HG02852 (cell line): ENCODE measurements at regions not wholly inside any gene's neighbourhood (a gene's known extent, or its start where the extent isn't known, plus 50 kb on each side); places are given as distances from the start of the nearest gene placed in this dataset.

ENCODE experiments used
- ATAC-seq: cut with Tn5 transposase; IDR thresholded peaks from one replicate; pipeline ENCODE4 v1.9.1; 2021; ENCODE audit warnings: mild to moderate bottlenecking, moderate library complexity; ENCODE audit not compliant: unreplicated experiment

DNA sequence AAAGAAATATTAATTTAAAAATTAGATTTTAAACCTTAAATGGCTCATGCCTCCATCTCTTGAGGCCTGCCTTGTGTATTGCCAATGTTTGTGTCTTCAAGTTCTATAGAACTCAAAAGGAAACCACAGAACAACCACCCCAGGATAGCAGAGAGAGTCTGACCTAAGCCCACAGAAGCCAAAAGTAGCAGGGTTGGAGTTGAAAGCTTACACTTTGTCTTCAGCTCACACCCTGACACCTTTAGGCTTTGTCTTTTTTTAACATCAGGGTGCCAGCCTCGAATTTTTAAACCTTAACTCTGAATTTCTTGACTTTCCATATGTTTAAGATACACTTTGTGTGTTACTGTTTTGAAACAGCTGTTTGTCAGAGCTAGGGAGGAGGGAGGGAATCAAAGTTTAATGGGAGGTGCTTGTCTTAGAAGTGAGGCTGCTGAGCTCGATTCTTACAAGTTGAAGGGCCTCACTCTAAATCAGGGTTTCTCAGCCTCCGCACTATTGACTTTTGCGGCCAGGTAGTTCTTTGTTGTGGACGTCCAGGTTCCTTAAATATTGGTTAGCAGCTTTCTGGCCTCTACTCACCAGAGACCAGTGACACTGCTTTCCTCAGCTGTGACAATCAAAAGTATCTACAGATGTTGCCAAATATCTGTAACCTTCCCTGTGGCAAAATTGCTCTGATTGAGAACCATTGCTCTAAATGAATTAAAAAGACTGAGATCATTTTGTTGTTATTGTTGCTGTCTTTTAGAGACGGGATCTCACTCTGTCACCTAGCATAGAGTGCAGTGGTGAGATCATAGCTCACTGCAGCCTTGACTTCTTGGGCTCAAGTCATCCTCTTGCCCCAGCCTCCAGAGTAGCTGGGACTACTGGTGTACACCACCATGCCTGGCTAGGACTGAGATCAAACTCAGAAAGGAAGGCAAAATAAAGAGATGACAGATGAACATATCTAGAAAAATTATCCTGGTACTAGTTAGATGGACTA lies 139.2 kb upstream of the EOMES start:
- ATAC-seq: no peak

DNA sequence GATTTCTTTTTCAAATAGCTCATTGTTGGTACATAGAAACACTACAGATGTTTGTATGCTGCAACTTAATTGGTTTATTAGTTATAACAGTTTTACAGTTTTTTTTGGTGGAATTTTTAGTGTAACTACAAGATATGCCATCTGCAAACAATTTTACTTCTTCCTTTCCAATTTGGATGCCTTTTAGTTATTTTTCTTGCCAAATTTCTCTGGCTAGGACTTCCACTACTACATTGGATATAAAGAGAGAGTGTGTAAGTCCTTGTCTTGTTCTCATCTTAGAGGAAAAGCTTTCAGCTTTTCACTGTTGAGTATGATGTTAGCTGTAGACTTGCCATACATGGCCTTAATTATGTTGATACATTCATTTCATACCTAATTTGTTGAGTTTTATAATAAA lies 143.6 kb upstream of the EOMES start:
- no peak for ATAC-seq

GRCh38 chr3:27869152-27869551 lies 147.0 kb upstream of the EOMES start:
- no peak for ATAC-seq

DNA sequence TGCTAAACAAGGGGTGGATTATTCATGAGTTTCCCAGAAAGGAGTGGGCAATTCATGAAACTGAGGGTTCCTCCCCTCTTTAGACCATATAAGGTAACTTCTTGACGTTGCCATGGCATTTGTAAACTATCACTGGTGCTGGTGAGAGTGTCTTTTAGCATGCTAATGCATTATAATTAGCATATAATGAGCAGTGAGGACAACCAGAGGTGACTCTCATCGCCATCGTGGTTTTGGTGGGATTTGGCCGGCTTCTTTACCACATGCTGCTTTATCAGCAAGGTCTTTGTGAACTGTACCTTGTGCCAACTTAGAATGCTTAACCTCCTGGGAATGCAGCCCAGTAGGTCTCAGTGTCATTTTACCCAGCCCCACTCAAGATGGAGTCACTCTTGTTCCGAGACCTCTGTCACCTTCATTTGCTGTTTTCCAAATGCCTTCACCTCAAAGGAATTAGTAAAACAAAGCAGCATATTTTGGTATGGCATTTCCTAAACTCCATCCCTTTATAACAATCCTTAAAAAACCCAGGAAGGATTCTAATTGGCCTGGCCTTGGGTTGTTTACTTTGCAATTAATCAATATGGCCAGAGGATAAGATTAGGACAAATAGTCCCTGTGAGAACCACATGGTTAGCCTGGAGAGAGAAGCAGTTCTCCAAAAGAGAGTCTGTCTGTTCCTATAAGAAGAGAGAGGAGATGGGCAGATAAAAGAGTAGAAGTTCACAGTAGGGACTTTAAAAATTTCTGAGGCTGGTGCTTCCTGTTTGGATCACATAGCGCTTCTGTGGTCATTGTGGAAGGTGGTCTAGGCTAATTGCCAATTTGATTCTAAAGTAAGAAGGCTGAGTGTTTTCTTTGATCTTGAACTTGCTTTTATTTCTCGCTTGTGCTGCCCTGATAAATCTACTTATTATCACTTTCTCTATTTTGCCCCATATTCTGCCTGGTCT lies 155.2 kb upstream of the EOMES start:
- ATAC-seq: no peak

DNA sequence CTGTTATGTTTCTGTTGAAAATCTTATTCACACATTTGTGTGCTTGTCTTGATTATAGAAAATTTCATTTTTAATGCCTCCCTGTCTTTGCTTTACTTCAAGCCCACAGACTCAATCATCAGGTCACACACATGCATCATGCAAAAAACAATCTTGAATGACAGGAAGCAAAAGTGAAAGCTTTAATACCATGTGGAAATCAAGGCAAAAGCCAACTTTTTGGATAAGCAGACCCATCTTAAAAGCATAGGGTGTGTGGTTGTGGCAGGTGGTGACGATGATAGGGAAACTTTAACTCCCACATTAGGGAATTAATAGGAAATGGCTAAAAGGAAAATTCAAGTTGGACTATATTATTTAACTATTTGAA lies 155.9 kb upstream of the EOMES start:
- ATAC-seq: no peak

DNA sequence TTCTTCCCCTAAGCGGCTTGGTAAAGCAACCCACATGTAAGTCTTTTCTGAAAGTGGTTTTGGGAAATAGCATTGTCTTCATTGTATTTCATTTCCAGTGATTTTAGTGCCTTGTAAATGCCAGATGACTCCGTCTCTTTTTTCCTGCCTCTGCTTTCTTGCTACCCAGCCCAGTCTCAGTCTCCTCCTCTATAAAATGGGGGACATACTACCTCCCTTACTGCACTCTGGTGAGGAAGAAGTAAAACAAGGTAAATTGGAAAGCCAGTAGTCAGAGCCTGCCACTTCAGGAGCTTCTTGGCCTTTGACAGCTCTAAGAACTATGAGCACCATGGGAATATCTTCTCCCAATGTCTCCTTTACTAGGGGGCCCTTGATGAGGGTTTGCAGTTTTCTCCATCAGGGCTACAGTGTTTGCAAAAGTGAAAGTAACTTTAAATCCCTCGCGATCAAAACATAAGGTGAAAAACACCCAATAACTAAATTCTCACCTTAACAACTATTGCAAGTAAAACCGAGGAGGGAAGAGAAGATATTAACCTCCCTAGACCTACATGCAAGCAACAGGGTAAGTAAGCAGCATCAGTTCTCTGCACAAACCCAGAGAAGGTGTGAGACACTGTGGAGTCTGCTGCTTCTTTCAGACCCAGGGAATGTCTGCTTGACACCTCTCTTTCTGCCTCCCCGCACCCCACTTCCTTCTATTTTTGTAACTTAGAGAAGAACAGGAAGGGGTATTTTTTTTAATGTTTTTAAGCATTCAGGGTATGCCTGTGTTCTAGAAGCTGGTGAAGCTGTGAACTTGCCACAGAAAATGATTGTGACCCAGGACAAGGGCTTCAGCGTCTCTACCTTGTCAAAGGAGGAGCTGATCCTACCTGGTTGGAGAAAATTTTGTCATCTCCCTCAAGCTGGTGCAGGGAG lies 159.1 kb upstream of the EOMES start:
- ATAC-seq: no peak

DNA sequence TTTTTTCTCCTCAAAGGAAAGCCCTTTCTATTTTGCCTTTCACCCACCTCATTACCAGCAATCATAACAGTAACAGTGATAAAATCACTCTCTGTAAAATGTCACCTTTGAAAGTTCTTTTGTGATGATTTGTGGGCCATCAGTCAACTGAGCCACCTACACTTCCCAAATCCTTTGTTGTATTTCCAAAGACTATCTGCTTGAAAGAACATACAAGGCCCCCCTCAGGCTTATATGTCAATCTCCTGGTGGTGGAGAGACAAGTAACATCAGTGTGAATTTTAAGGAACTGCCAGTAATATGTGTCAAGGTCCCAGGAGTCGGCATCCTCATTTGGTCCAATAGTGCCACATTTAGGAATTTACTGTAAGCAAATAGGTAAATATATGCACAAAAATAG lies 161.1 kb upstream of the EOMES start:
- ATAC-seq: no peak

GRCh38 chr3:27885641-27886040 lies 163.5 kb upstream of the EOMES start:
- no peak for ATAC-seq

DNA sequence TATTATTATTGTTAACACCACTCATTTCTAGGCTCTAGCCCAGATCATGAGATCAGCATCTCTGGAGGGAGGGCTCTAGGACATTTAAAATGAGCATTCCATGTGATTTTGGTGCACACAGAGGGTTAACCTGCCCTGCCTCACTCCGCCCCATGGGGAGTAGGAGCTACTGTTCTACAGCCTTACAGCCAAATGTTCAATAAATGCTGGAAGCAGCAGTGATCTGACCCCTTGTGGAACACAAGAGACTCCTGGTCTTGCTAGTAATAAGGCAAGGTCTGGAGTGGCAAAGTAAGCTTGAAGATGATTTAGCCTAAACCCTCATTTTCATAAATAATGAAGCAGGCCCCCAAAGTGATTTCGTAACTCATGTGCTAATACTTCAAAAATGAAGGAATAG lies 166.4 kb upstream of the EOMES start:
- no peak for ATAC-seq

- no peak for ATAC-seq
These were observed 167.6 kb upstream of the EOMES start for GRCh38 chr3:27889745-27890144.

- ATAC-seq: no peak
These were observed 178.2 kb upstream of the EOMES start for GRCh38 chr3:27900316-27900715.

- no peak for ATAC-seq
These were observed 181.3 kb upstream of the EOMES start for GRCh38 chr3:27903446-27903845.

- ATAC-seq: no peak
These were observed 183.5 kb upstream of the EOMES start for GRCh38 chr3:27905625-27906024.

- no peak for ATAC-seq
These were observed 185.0 kb upstream of the EOMES start for GRCh38 chr3:27907148-27907547.

DNA sequence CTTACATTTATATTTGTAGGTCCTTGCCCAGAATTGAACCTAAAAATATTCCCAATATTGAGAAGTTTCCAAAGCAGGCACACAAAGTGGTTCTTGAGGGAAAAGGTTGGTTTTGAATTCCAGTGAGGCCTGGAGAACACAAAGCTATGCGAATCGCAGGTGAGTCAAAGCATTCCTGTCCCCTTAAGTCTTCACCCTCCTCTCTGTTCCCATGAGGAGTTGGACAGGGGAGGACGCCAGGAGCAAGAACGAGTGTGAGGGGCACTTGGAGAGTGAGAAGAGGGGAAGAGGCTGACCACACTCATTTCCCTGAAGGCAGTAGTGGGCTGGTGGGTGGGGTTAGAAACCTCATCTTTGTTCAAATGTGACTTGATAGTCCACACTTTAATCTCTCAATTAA lies 185.8 kb upstream of the EOMES start:
- no peak for ATAC-seq

GRCh38 chr3:27910456-27910855 lies 188.3 kb upstream of the EOMES start:
- ATAC-seq: no peak

DNA sequence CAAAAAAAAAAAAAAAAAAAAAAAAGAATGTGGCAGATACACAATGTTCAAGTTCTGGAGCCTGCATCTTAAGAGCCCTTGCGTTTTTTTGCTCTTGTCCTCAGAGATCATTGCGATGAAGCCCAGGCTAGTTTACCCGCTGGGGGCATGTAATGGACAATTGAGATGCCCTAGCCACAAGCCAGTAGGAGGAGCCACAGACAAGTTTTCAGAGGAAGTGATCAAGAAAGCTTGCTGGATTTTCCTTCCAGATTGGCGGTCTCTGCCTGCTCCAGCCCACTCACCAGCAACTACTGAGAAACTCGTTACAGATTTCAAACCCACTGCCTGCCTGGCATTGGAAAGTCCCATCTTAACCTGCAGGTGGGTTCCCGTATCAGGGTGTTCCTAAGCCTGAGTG lies 192.1 kb upstream of the EOMES start:
- ATAC-seq: no peak

GRCh38 chr3:27923349-27924068 lies 201.4 kb upstream of the EOMES start:
- no peak for ATAC-seq

DNA sequence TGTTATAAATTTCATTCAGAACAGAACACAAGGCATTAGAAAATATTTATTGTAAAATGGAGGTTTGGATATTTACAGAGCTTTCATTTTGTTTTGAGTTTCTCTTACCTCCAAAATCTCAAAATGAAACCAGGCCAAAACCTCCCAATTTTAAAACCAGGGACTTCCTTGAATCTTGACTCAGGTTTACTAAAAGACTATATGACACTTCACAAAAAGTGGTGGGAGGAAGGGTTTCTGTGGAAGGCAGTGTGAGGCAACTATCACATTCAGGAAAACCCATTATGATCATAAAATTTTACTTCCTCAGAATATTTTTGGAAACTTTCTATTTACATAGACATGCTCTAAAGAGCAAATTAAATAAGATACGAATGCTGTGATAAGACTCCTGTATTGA lies 205.8 kb upstream of the EOMES start:
- ATAC-seq: no peak

DNA sequence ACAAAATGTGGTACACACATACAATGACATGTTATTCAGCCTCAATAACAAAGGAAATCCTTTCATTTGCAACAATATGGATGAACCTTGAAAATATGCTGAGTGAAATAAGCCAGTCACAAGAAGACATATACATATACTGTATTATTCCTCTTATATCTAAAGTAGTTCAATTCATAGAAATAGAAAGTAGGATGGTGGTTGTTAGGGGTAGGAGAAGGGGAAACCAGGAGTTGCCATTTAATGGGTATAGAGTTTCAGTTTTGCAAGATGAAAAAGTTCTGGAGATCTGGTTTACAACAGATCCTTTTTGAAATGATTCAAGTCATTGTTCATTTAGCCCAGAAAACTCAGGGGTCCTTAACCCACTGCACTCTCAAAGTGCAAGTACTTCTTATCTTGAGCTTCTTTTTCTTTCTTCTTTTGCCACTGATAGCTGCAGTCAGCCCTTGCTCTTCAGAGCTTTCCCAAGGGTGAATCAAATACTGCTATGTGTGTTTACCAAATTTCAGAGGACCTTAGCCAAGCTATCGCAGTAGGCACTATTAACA lies 208.0 kb upstream of the EOMES start:
- ATAC-seq: no peak
